Muscle layer of duodenum (tissue), 2 donors: ENCODE measurements at regions not wholly inside any gene's neighbourhood (a gene's known extent, or its start where the extent isn't known, plus 50 kb on each side); places are given as distances from the start of the nearest gene placed in this dataset.
"Not testable (repeated sequence)": the region's sequence is repeated elsewhere in the genome, so short reads cannot be mapped to it uniquely, and the experiment has no call there.

Experiments
- H3K27ac ChIP-seq: one replicate; pipeline ENCODE4 v1.7.0; 2013; ENCODE audit warnings: mild to moderate bottlenecking, low read length
- H3K27me3 ChIP-seq: one replicate; pipeline ENCODE4 v1.7.0; 2013; ENCODE audit warnings: low read depth, mild to moderate bottlenecking, control low read depth, low read length
- H3K36me3 ChIP-seq, 2 donors: one replicate each; pipeline ENCODE4 v1.7.0; 2013; ENCODE audit warnings: low read length in 2 of 2, control low read depth in 1 of 2, mild to moderate bottlenecking in 1 of 2; ENCODE audit not compliant: insufficient read depth in 2 of 2, control insufficient read depth in 1 of 2
- H3K4me1 ChIP-seq, 2 donors: one replicate each; pipeline ENCODE4 v1.7.0; 2013; ENCODE audit warnings: low read length in 2 of 2, mild to moderate bottlenecking in 2 of 2, control low read depth in 1 of 2, moderate library complexity in 1 of 2; ENCODE audit not compliant: insufficient read depth in 2 of 2, control insufficient read depth in 1 of 2
- H3K4me3 ChIP-seq, 2 donors: one replicate each; pipeline ENCODE4 v1.7.0; 2013; ENCODE audit warnings: low read length in 2 of 2, low read depth in 1 of 2, mild to moderate bottlenecking in 1 of 2
- H3K9me3 ChIP-seq, 2 donors: one replicate each; pipeline ENCODE4 v1.7.0; 2013; ENCODE audit warnings: low read length in 2 of 2, control low read depth in 1 of 2, mild to moderate bottlenecking in 1 of 2; ENCODE audit not compliant: control insufficient read depth in 1 of 2
- donor health status: healthy.

GRCh38 chr4:137367620-137368019, 164.7 kb downstream of the PCDH18 start:
- H3K36me3 ChIP-seq, result no peaks in the 10 kb centered on the region
- H3K27ac ChIP-seq, result no peak overlapping the region

GRCh38 chr4:137363496-137363895, 168.8 kb downstream of the PCDH18 start:
- Histone ChIP-seq H3K4me3 (no peak overlapping the region), H3K27ac (no peak overlapping the region), H3K27me3 (no peaks in the 10 kb centered on the region), H3K4me1 (peaks cover 0 to 11% of the 10 kb centered on the region in 2 donors), H3K9me3 (no peaks in the 10 kb centered on the region), H3K36me3 (no peaks in the 10 kb centered on the region)

More at GRCh38 chr4:137367620-137368019, 164.7 kb downstream of the PCDH18 start:
- Histone ChIP-seq H3K4me3 (no peak overlapping the region), H3K4me1 (peaks cover 0 to 8% of the 10 kb centered on the region in 2 donors), H3K27me3 (no peaks in the 10 kb centered on the region), H3K9me3 (no peaks in the 10 kb centered on the region)

GRCh38 chr4:137361756-137362470, 170.4 kb downstream of the PCDH18 start:
- peaks cover 0 to 11% of the 10 kb centered on the region in 2 donors for H3K4me1 ChIP-seq

GRCh38 chr4:137360761-137361160, 171.5 kb downstream of the PCDH18 start:
- H3K36me3 ChIP-seq, result no peaks in the 10 kb centered on the region
- H3K9me3 ChIP-seq, result peaks cover 0 to 2% of the 10 kb centered on the region in 2 donors
- peaks cover 0 to 11% of the 10 kb centered on the region in 2 donors for H3K4me1 ChIP-seq
- no peak overlapping the region for H3K4me3 ChIP-seq
- no peak overlapping the region for H3K27ac ChIP-seq
- H3K27me3 ChIP-seq, result no peaks in the 10 kb centered on the region

More at GRCh38 chr4:137361756-137362470, 170.4 kb downstream of the PCDH18 start:
- Histone ChIP-seq H3K36me3 (no peaks in the 10 kb centered on the region), H3K4me3 (no peak overlapping the region), H3K9me3 (no peaks in the 10 kb centered on the region), H3K27ac (no peak overlapping the region), H3K27me3 (no peaks in the 10 kb centered on the region)

GRCh38 chr4:137359691-137360315, 172.5 kb downstream of the PCDH18 start:
- Histone ChIP-seq H3K27me3 (no peaks in the 10 kb centered on the region), H3K36me3 (no peaks in the 10 kb centered on the region), H3K4me1 (peaks cover 0 to 11% of the 10 kb centered on the region in 2 donors), H3K9me3 (peaks cover 0 to 2% of the 10 kb centered on the region in 2 donors), H3K4me3 (no peak overlapping the region), H3K27ac (no peak overlapping the region)

GRCh38 chr4:137354562-137354961, 177.7 kb downstream of the PCDH18 start:
- H3K9me3 ChIP-seq, H3K4me1 ChIP-seq, H3K4me3 ChIP-seq, H3K36me3 ChIP-seq, H3K27me3 ChIP-seq, H3K27ac ChIP-seq: not testable (repeated sequence)

- Histone ChIP-seq H3K4me1 (no peaks in the 10 kb centered on the region), H3K36me3 (no peaks in the 10 kb centered on the region), H3K9me3 (peaks cover 0 to 2% of the 10 kb centered on the region in 2 donors), H3K4me3 (no peak overlapping the region), H3K27ac (no peak overlapping the region), H3K27me3 (no peaks in the 10 kb centered on the region)
These were observed 184.9 kb downstream of the PCDH18 start for GRCh38 chr4:137347371-137347770.

GRCh38 chr4:137345597-137345996, 186.7 kb downstream of the PCDH18 start:
- no peak overlapping the region for H3K27ac ChIP-seq

GRCh38 chr4:137343221-137343620, 189.1 kb downstream of the PCDH18 start:
- H3K9me3 ChIP-seq, result no peaks in the 10 kb centered on the region
- H3K4me3 ChIP-seq, result no peak overlapping the region
- H3K4me1 ChIP-seq, result no peaks in the 10 kb centered on the region

More at GRCh38 chr4:137345597-137345996, 186.7 kb downstream of the PCDH18 start:
- Histone ChIP-seq H3K9me3 (no peaks in the 10 kb centered on the region), H3K36me3 (no peaks in the 10 kb centered on the region), H3K4me1 (no peaks in the 10 kb centered on the region), H3K27me3 (no peaks in the 10 kb centered on the region), H3K4me3 (no peak overlapping the region)

GRCh38 chr4:137333031-137333430, 199.3 kb downstream of the PCDH18 start:
- Histone ChIP-seq H3K27ac (no peak overlapping the region), H3K9me3 (peaks cover 0 to 4% of the 10 kb centered on the region in 2 donors), H3K27me3 (no peaks in the 10 kb centered on the region), H3K4me1 (no peaks in the 10 kb centered on the region), H3K36me3 (no peaks in the 10 kb centered on the region), H3K4me3 (no peak overlapping the region)

More at GRCh38 chr4:137343221-137343620, 189.1 kb downstream of the PCDH18 start:
- Histone ChIP-seq H3K27ac (no peak overlapping the region), H3K36me3 (no peaks in the 10 kb centered on the region), H3K27me3 (no peaks in the 10 kb centered on the region)

GRCh38 chr4:137312257-137312656, 220.0 kb downstream of the PCDH18 start:
- H3K9me3 ChIP-seq, result no peaks in the 10 kb centered on the region
- no peak overlapping the region for H3K4me3 ChIP-seq
- no peaks in the 10 kb centered on the region for H3K36me3 ChIP-seq
- H3K27ac ChIP-seq, result no peak overlapping the region
- H3K27me3 ChIP-seq, result no peaks in the 10 kb centered on the region
- H3K4me1 ChIP-seq, result no peaks in the 10 kb centered on the region
